ENCODE measurements at regions not wholly inside any gene's neighbourhood (a gene's known extent, or its start where the extent isn't known, plus 50 kb on each side); places are given as distances from the start of the nearest gene placed in this dataset.

DNA sequence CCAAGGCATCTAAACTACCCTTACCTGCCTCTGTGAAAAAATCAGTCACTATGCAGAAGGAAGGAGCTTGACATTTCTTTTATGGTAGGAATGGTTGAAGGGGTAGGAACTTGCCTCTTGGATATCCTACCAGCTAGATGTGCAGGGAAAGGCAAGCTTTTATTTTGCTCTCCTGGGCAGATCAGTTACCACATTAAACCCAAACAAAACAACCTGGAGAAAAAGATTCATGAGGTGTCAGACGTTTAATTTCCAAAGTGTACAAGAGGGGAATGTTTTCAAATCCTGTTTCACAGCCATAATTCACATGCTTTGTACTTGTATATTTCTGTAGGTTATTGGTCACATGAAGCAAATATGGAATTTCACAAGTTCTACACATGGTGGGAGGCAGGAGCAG lies 67.0 kb upstream of the IFNG-AS1 start:
- Histone ChIP-seq H3K36me3 (ENCODE audit: control insufficient read depth in 4 of 4, insufficient read depth in 4 of 4, low read length in 4 of 4) (no peaks in the 10 kb centered on the region), H3K4me3 (no peak overlapping the region), H3K27me3 (ENCODE audit: control insufficient read depth in 3 of 3, insufficient read depth in 3 of 3, low read length in 2 of 3) (no peaks in the 10 kb centered on the region), H3K9me3 (ENCODE audit: control insufficient read depth in 4 of 4, insufficient read depth in 3 of 4, low read length in 3 of 4) (no peaks in the 10 kb centered on the region), H3K9ac (ENCODE audit: insufficient read depth in 1 of 2, low read length in 2 of 2) (no peak overlapping the region), H3K4me1 (ENCODE audit: control insufficient read depth in 5 of 5, insufficient read depth in 5 of 5, low read length in 5 of 5) (peaks cover 0 to 7% (median 2%) of the 10 kb centered on the region in 5 donors), H3K27ac (ENCODE audit: low read depth in 1 of 2, low read length in 1 of 2) (no peak overlapping the region)
- 58 to 88% methylated on average over 1 of the region's 1 CpG for WGBS, 2 donors
- DNase-seq (no peak), ATAC-seq (ENCODE audit: insufficient read depth, low FRiP score) (no peak)
- TF ChIP-seq, protein P1, sequence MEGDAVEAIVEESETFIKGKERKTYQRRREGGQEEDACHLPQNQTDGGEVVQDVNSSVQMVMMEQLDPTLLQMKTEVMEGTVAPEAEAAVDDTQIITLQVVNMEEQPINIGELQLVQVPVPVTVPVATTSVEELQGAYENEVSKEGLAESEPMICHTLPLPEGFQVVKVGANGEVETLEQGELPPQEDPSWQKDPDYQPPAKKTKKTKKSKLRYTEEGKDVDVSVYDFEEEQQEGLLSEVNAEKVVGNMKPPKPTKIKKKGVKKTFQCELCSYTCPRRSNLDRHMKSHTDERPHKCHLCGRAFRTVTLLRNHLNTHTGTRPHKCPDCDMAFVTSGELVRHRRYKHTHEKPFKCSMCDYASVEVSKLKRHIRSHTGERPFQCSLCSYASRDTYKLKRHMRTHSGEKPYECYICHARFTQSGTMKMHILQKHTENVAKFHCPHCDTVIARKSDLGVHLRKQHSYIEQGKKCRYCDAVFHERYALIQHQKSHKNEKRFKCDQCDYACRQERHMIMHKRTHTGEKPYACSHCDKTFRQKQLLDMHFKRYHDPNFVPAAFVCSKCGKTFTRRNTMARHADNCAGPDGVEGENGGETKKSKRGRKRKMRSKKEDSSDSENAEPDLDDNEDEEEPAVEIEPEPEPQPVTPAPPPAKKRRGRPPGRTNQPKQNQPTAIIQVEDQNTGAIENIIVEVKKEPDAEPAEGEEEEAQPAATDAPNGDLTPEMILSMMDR (IDR thresholded peaks at IDR 0.05; ENCODE audit: control extremely low read depth, extremely low read depth), result no peak

GRCh38 chr12:67925077-67925476 lies 64.2 kb upstream of the IFNG-AS1 start:
- ATAC-seq (ENCODE audit: insufficient read depth, low FRiP score), result peak; percentile 17
- Histone ChIP-seq H3K9me3 (ENCODE audit: control insufficient read depth in 4 of 4, insufficient read depth in 3 of 4, low read length in 3 of 4) (no peaks in the 10 kb centered on the region), H3K36me3 (ENCODE audit: control insufficient read depth in 4 of 4, insufficient read depth in 4 of 4, low read length in 4 of 4) (no peaks in the 10 kb centered on the region), H3K27me3 (ENCODE audit: control insufficient read depth in 3 of 3, insufficient read depth in 3 of 3, low read length in 2 of 3) (no peaks in the 10 kb centered on the region), H3K27ac (ENCODE audit: low read depth in 1 of 2, low read length in 1 of 2) (no peak overlapping the region), H3K4me3 (no peak overlapping the region), H3K9ac (ENCODE audit: insufficient read depth in 1 of 2, low read length in 2 of 2) (no peak overlapping the region), H3K4me1 (ENCODE audit: control insufficient read depth in 5 of 5, insufficient read depth in 5 of 5, low read length in 5 of 5) (peaks cover 0 to 7% (median 2%) of the 10 kb centered on the region in 5 donors)
- WGBS, 2 donors, result 30 to 43% methylated on average over 2 of the region's 2 CpGs
- TF ChIP-seq, protein P1 (IDR thresholded peaks at IDR 0.05; ENCODE audit: control extremely low read depth, extremely low read depth), result no peak
- peak; percentile 58 to 85 (median 66) for DNase-seq

DNA sequence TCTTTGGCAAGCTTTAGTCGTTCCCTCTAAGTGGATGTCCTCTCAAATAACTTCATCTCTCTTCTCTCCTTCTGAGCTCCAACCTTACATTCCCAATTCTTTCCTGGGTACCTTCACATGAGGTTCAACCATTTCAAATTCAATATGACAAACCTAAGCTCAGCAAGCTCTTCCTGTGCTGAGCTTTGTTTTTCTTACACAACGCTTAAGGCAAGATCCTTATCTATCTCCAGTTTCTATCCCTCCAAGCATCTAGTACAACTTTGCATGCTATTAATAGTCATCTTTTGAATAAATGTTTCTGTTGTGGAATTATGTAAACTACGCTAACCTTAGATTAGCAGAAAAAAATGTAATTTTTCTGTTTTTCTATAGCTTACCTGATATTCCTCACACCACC lies 63.7 kb upstream of the IFNG-AS1 start:
- TF ChIP-seq, protein P1 (IDR thresholded peaks at IDR 0.05; ENCODE audit: control extremely low read depth, extremely low read depth), result no peak
- peaks cover 0 to 7% (median 2%) of the 10 kb centered on the region in 5 donors for H3K4me1 ChIP-seq (ENCODE audit: control insufficient read depth in 5 of 5, insufficient read depth in 5 of 5, low read length in 5 of 5)
- DNase-seq (no peak), ATAC-seq (ENCODE audit: insufficient read depth, low FRiP score) (no peak)
- H3K4me3 ChIP-seq, result no peak overlapping the region
- no peaks in the 10 kb centered on the region for H3K36me3 ChIP-seq (ENCODE audit: control insufficient read depth in 4 of 4, insufficient read depth in 4 of 4, low read length in 4 of 4)
- no peak overlapping the region for H3K9ac ChIP-seq (ENCODE audit: insufficient read depth in 1 of 2, low read length in 2 of 2)
- H3K27ac ChIP-seq (ENCODE audit: low read depth in 1 of 2, low read length in 1 of 2), result no peak overlapping the region
- 56 to 68% methylated on average over 3 of the region's 3 CpGs for WGBS, 2 donors
- no peaks in the 10 kb centered on the region for H3K9me3 ChIP-seq (ENCODE audit: control insufficient read depth in 4 of 4, insufficient read depth in 3 of 4, low read length in 3 of 4)
- no peaks in the 10 kb centered on the region for H3K27me3 ChIP-seq (ENCODE audit: control insufficient read depth in 3 of 3, insufficient read depth in 3 of 3, low read length in 2 of 3)

DNA sequence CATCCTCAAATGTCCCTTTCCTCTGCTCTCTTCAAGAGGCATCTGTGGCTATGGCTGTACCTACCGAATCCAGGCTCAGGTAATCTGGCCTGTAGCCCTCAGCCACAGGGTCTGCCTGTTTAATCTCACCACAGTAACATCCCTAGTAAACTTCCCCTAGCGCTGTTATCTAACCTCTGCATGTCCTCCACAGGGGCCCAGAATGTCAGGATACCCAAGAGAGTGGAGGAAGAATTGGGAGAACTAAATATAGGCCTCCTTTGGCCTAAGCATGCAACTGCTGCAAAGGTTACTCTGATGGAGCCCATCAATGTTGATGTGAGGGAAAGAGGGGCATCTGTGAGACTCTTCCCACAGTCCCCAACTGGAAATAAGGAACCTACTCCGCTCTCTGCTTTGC lies 63.2 kb upstream of the IFNG-AS1 start:
- no peaks in the 10 kb centered on the region for H3K27me3 ChIP-seq (ENCODE audit: control insufficient read depth in 3 of 3, insufficient read depth in 3 of 3, low read length in 2 of 3)
- no peak for DNase-seq
- H3K9me3 ChIP-seq (ENCODE audit: control insufficient read depth in 4 of 4, insufficient read depth in 3 of 4, low read length in 3 of 4), result no peaks in the 10 kb centered on the region
- H3K4me1 ChIP-seq (ENCODE audit: control insufficient read depth in 5 of 5, insufficient read depth in 5 of 5, low read length in 5 of 5), result peaks cover 0 to 7% (median 2%) of the 10 kb centered on the region in 5 donors
- no peak for ATAC-seq (ENCODE audit: insufficient read depth, low FRiP score)
- no peaks in the 10 kb centered on the region for H3K36me3 ChIP-seq (ENCODE audit: control insufficient read depth in 4 of 4, insufficient read depth in 4 of 4, low read length in 4 of 4)
- WGBS, 2 donors, result 89 to 97% methylated on average over 3 of the region's 3 CpGs
- no peak overlapping the region for H3K9ac ChIP-seq (ENCODE audit: insufficient read depth in 1 of 2, low read length in 2 of 2)
- no peak overlapping the region for H3K27ac ChIP-seq (ENCODE audit: low read depth in 1 of 2, low read length in 1 of 2)
- TF ChIP-seq, protein P1 (IDR thresholded peaks at IDR 0.05; ENCODE audit: control extremely low read depth, extremely low read depth), result no peak
- H3K4me3 ChIP-seq, result no peak overlapping the region
